Esophagus muscularis mucosa (tissue), 4 donors: ENCODE measurements at regions not wholly inside any gene's neighbourhood (a gene's known extent, or its start where the extent isn't known, plus 50 kb on each side); places are given as distances from the start of the nearest gene placed in this dataset.

Source experiments
- EP300 ChIP-seq: sonication (generic); formaldehyde crosslinking; IDR thresholded peaks from one replicate; pipeline ENCODE4 v1.6.1; 2017; ENCODE audit warnings: antibody characterized with exemption
- POLR2A ChIP-seq: fragments of 450-650 bp; IDR thresholded peaks from one replicate; pipeline ENCODE4 v1.6.1; 2017; ENCODE audit warnings: antibody characterized with exemption, moderate library complexity, mild to moderate bottlenecking, low read depth
- POLR2AphosphoS5 ChIP-seq, 2 donors: sonication (generic); formaldehyde crosslinking; IDR thresholded peaks; one replicate each; pipeline ENCODE4 v1.6.1; 2017; ENCODE audit warnings: antibody characterized with exemption in 2 of 2
- TF ChIP-seq, protein P1 (sequence below), 3 experiments: fragments of 200-600 bp in 2 of 3; fragments of 450-650 bp in 1 of 3; sonication (generic) in 2 of 3; IDR thresholded peaks; one replicate each; pipeline ENCODE4 v1.5.1; 2017 to 2019; ENCODE audit warnings: antibody characterized with exemption in 3 of 3, mild to moderate bottlenecking in 2 of 3, moderate library complexity in 1 of 3

DNA sequence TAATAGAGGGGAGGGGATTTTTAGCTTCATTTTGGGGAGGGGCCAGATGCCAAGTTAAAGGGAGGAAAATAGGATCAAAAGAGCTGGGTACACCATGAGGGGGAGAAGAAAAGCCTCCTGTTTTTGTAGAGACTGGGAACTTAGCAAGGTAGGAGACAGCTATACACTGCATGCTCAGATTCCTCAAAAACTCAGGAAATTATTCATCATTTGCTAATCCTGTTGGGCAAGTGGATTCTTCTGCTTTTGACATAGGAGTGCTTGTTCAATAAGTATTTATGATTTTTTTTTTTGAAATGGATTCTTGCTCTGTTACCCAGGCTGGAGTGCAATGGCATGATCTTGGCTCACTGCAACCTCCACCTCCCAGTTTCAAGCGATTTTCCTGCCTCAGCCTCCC is 73.4 kb downstream of the LYZL2 start:
- TF ChIP-seq, protein P1, sequence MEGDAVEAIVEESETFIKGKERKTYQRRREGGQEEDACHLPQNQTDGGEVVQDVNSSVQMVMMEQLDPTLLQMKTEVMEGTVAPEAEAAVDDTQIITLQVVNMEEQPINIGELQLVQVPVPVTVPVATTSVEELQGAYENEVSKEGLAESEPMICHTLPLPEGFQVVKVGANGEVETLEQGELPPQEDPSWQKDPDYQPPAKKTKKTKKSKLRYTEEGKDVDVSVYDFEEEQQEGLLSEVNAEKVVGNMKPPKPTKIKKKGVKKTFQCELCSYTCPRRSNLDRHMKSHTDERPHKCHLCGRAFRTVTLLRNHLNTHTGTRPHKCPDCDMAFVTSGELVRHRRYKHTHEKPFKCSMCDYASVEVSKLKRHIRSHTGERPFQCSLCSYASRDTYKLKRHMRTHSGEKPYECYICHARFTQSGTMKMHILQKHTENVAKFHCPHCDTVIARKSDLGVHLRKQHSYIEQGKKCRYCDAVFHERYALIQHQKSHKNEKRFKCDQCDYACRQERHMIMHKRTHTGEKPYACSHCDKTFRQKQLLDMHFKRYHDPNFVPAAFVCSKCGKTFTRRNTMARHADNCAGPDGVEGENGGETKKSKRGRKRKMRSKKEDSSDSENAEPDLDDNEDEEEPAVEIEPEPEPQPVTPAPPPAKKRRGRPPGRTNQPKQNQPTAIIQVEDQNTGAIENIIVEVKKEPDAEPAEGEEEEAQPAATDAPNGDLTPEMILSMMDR (IDR thresholded peaks at IDR 0.05): no peak
- TF ChIP-seq EP300 (no peak), POLR2AphosphoS5 (IDR thresholded peaks at IDR 0.05) (no peak), POLR2A (no peak)
